Transverse colon (tissue), 4 donors: ENCODE measurements at regions not wholly inside any gene's neighbourhood (a gene's known extent, or its start where the extent isn't known, plus 50 kb on each side); places are given as distances from the start of the nearest gene placed in this dataset.

ENCODE experiments used
- DNase-seq: peaks from one replicate; pipeline ENCODE4 v3.0.0-alpha.2; 2019
- H3K27ac ChIP-seq, 4 donors: fragments of 200-600 bp; sonication (generic); 2 replicates each; pipeline ENCODE4 v1.5.1; 2016 to 2018; ENCODE audit warnings: inconsistent platforms in 4 of 4
- H3K27me3 ChIP-seq: fragments of 200-600 bp; sonication (generic); 2 replicates; pipeline ENCODE4 v1.5.1; 2017; ENCODE audit warnings: inconsistent platforms
- H3K36me3 ChIP-seq, 4 donors: fragments of 200-600 bp; sonication (generic); 2 replicates each; pipeline ENCODE4 v1.5.1; 2017 to 2019; ENCODE audit warnings: inconsistent platforms in 4 of 4
- H3K4me1 ChIP-seq, 4 donors: fragments of 200-600 bp; sonication (generic); 2 replicates each; pipeline ENCODE4 v1.5.1; 2017 to 2020; ENCODE audit warnings: inconsistent platforms in 4 of 4
- H3K4me3 ChIP-seq, 4 donors: fragments of 200-600 bp; sonication (generic); 1 replicate in 1 of 4; 2 replicates in 3 of 4; pipeline versions ENCODE4 v1.5.1 to v1.6.1; 2017 to 2019; ENCODE audit warnings: inconsistent platforms in 4 of 4
- H3K9me3 ChIP-seq, 2 donors: fragments of 200-600 bp; sonication (generic); 2 replicates each; pipeline ENCODE4 v1.5.1; 2017 to 2019; ENCODE audit warnings: inconsistent platforms in 2 of 2
- EP300 ChIP-seq: sonication (generic); formaldehyde crosslinking; IDR thresholded peaks from one replicate; pipeline ENCODE4 v1.6.1; 2017; ENCODE audit warnings: antibody characterized with exemption, low read depth
- POLR2A ChIP-seq: fragments of 450-650 bp; IDR thresholded peaks from one replicate; pipeline ENCODE4 v1.6.1; 2016; ENCODE audit warnings: antibody characterized with exemption, mild to moderate bottlenecking, moderate library complexity
- POLR2AphosphoS5 ChIP-seq, 3 donors: sonication (generic); formaldehyde crosslinking; IDR thresholded peaks; one replicate each; pipeline ENCODE4 v1.6.1; 2016; ENCODE audit warnings: antibody characterized with exemption in 3 of 3
- WGBS, 2 donors: methylation state at CpG; one replicate each; pipeline ENCODE4 v1.1.5; 2018; ENCODE audit warnings: low coverage in 1 of 2; 5-methylcytosine and 5-hydroxymethylcytosine counted together
- in situ Hi-C, 4 donors: fragments of 200-750 bp; cut with MboI; loops; one replicate each; pipeline versions ENCODE4 v1.15.0 to v1.15.1; 2017; ENCODE audit warnings: low sequenced_read_pairs in 3 of 4, low pct_ligation_motif_present in 1 of 4, low pct_unique_long_range_greater_than_20kb in 1 of 4
- intact Hi-C: fragments of 100-400 bp; cut with DNase I; formaldehyde crosslinking; loops from one replicate; pipeline ENCODE4 v1.15.1; 2023; ENCODE audit warnings: low total_unique reads
- TF ChIP-seq, protein P1 (sequence below), 5 experiments: fragments of 200-600 bp in 3 of 5; fragments of 450-650 bp in 2 of 5; sonication (generic) in 3 of 5; IDR thresholded peaks; 1 replicate in 2 of 5; 2 replicates in 3 of 5; pipeline ENCODE4 v1.5.1; 2016 to 2017; ENCODE audit warnings: antibody characterized with exemption in 5 of 5, inconsistent platforms in 3 of 5, mild to moderate bottlenecking in 2 of 5, moderate library complexity in 1 of 5

DNA sequence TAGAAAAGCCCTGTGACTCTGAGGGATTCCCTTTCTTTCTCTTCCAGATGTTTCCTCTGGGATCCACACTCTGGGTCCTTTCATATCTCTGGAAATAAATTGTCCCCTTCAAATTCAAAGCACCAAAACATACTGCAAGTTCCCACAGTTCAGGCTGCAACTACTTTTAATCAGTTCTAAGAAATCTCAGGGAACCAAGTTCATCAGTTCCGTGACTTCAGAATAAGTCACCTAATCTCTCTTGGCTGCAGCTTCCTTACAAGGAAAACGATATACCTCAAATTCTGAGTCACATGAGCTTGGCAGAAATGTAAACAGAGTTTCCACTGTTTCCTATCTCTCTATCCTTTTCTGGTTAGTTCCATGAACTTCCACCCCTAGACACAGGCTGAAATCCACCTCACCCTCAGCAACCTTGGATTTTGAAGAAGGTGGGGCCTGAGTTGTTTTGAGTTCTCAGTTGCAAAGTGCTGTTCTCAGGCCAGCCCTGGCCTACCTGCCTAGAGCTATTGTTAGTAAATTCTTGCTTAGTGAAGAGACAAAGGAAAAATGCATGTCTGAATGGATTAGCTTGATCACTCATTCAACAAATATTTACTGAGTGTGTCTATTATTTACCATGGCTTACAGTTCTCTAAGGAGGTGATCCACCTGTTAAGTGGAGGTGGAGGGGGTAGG is 59.3 kb upstream of the IL6 start:
- H3K27me3 ChIP-seq, result no peaks in the 10 kb centered on the region
- no peak overlapping the region for H3K27ac ChIP-seq
- 52 to 70% methylated on average over 2 of the region's 2 CpGs for WGBS, 2 donors
- no peaks in the 10 kb centered on the region for H3K4me1 ChIP-seq
- intact Hi-C loops, result no loop called here
- H3K36me3 ChIP-seq, result no peaks in the 10 kb centered on the region
- no peak overlapping the region for H3K4me3 ChIP-seq
- TF ChIP-seq POLR2AphosphoS5 (IDR thresholded peaks at IDR 0.05) (no peak), POLR2A (no peak), EP300 (no peak)
- TF ChIP-seq, protein P1, sequence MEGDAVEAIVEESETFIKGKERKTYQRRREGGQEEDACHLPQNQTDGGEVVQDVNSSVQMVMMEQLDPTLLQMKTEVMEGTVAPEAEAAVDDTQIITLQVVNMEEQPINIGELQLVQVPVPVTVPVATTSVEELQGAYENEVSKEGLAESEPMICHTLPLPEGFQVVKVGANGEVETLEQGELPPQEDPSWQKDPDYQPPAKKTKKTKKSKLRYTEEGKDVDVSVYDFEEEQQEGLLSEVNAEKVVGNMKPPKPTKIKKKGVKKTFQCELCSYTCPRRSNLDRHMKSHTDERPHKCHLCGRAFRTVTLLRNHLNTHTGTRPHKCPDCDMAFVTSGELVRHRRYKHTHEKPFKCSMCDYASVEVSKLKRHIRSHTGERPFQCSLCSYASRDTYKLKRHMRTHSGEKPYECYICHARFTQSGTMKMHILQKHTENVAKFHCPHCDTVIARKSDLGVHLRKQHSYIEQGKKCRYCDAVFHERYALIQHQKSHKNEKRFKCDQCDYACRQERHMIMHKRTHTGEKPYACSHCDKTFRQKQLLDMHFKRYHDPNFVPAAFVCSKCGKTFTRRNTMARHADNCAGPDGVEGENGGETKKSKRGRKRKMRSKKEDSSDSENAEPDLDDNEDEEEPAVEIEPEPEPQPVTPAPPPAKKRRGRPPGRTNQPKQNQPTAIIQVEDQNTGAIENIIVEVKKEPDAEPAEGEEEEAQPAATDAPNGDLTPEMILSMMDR (IDR thresholded peaks at IDR 0.05), result no peak
- in situ Hi-C loops, result no loop called here
- no peaks in the 10 kb centered on the region for H3K9me3 ChIP-seq
- no peak for DNase-seq

DNA sequence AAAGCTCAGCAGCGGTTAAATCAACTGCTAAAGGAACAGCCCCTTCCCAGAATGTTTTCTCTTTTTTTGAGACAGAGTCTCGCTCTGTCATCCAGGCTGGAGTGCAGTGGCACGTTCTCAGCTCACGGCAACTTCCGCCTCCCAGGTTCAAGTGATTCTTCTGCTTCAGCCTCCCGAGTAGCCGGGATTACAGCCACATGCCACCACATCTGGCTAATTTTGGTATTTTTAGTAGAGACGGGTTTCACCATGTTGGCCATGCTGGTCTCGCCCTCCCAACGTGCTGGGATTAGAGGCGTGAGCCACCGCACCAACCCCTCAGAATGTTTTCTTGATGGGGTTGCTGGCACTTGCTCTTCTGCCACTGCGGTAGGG is 59.8 kb upstream of the IL6 start:
- H3K27ac ChIP-seq, result no peak overlapping the region
- 94 to 96% methylated on average over 10 to 13 of the region's 13 CpGs for WGBS, 2 donors
- no peaks in the 10 kb centered on the region for H3K36me3 ChIP-seq
- intact Hi-C loops (no loop called here), in situ Hi-C loops (no loop called here)
- DNase-seq, result no peak
- TF ChIP-seq POLR2A (no peak), EP300 (no peak), POLR2AphosphoS5 (IDR thresholded peaks at IDR 0.05) (no peak)
- TF ChIP-seq, protein P1 (IDR thresholded peaks at IDR 0.05), result no peak
- no peaks in the 10 kb centered on the region for H3K4me1 ChIP-seq
- no peaks in the 10 kb centered on the region for H3K9me3 ChIP-seq
- no peaks in the 10 kb centered on the region for H3K27me3 ChIP-seq
- H3K4me3 ChIP-seq, result no peak overlapping the region

DNA sequence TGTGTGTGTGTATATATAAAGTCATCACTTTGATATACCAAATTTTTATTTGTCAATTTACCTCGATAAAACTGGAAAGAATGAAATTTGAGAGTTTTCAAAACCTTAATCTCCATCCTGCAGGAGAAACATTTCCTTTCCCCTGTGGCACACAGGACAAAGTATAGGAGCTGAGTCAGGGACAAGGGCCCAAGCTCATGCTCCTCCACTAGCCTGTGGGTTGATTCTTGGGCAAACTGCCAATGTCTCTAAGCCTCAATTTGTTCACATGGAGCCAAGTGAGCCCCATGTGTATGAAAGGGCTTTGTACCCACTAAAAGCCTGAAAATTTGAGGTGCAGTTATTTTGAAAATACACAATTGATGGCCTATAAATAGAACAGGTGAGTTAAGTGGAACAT is 60.3 kb upstream of the IL6 start:
- in situ Hi-C loops (no loop called here), intact Hi-C loops (no loop called here)
- WGBS, 2 donors, result 71 to 86% methylated on average over 1 of the region's 1 CpG
- Histone ChIP-seq H3K4me1 (no peaks in the 10 kb centered on the region), H3K27me3 (no peaks in the 10 kb centered on the region), H3K36me3 (no peaks in the 10 kb centered on the region), H3K9me3 (no peaks in the 10 kb centered on the region), H3K4me3 (no peak overlapping the region), H3K27ac (no peak overlapping the region)
- DNase-seq, result no peak
- TF ChIP-seq EP300 (no peak), POLR2AphosphoS5 (IDR thresholded peaks at IDR 0.05) (no peak), POLR2A (no peak)
- TF ChIP-seq, protein P1 (IDR thresholded peaks at IDR 0.05), result no peak

DNA sequence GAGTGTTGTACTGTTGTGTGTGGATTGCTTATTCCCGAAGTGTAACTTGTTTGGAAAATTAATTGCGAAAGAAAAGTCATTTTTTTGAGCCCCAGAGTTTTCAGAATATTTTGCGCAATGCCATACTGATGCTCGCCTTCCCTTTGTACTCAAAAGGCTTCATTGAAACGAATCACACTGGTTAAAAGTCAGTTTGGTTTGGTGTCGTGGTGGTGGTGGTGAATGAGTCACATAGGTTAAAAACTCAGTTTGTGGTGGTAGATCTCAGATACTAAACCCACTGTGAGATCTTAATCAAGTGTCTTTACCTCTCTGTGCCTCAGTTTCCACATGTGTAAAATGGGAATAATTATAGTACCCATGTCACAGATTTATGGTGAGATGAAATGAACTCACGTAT is 61.1 kb upstream of the IL6 start:
- WGBS, 2 donors, result 80 to 87% methylated on average over 7 of the region's 7 CpGs
- no peak for TF ChIP-seq POLR2AphosphoS5 (IDR thresholded peaks at IDR 0.05)
- TF ChIP-seq, protein P1 (IDR thresholded peaks at IDR 0.05), result no peak
- Histone ChIP-seq H3K4me1 (no peaks in the 10 kb centered on the region), H3K4me3 (no peak overlapping the region), H3K9me3 (no peaks in the 10 kb centered on the region), H3K27ac (no peak overlapping the region), H3K36me3 (no peaks in the 10 kb centered on the region), H3K27me3 (no peaks in the 10 kb centered on the region)
- in situ Hi-C loops, result no loop called here
- DNase-seq, result no peak
- intact Hi-C loops, result no loop called here
